Subcutaneous abdominal adipose tissue (tissue), 5 donors: ENCODE measurements at regions not wholly inside any gene's neighbourhood (a gene's known extent, or its start where the extent isn't known, plus 50 kb on each side); places are given as distances from the start of the nearest gene placed in this dataset.

ENCODE experiments used
- H3K27ac ChIP-seq: one replicate; pipeline ENCODE4 v1.7.0; 2013; ENCODE audit warnings: low read depth, mild to moderate bottlenecking, inconsistent platforms, low read length, moderate library complexity
- H3K27me3 ChIP-seq, 5 donors: one replicate each; pipeline ENCODE4 v1.7.0; 2013; ENCODE audit warnings: low read length in 5 of 5, inconsistent platforms in 1 of 5; ENCODE audit not compliant: control insufficient read depth in 5 of 5, insufficient read depth in 4 of 5
- H3K36me3 ChIP-seq, 5 donors: one replicate each; pipeline ENCODE4 v1.7.0; 2013; ENCODE audit warnings: low read length in 5 of 5; ENCODE audit not compliant: control insufficient read depth in 5 of 5, insufficient read depth in 5 of 5
- H3K4me1 ChIP-seq, 5 donors: one replicate each; pipeline ENCODE4 v1.7.0; 2013; ENCODE audit warnings: low read length in 5 of 5, mild to moderate bottlenecking in 3 of 5, moderate library complexity in 1 of 5; ENCODE audit not compliant: control insufficient read depth in 5 of 5, insufficient read depth in 5 of 5
- H3K4me3 ChIP-seq, 5 donors: one replicate each; pipeline ENCODE4 v1.7.0; 2013; ENCODE audit warnings: low read length in 5 of 5, low read depth in 1 of 5
- H3K9ac ChIP-seq, 5 donors: one replicate each; pipeline ENCODE4 v1.7.0; 2013; ENCODE audit warnings: low read length in 5 of 5, mild to moderate bottlenecking in 4 of 5, moderate library complexity in 3 of 5
- H3K9me3 ChIP-seq, 5 donors: one replicate each; pipeline ENCODE4 v1.7.0; 2013; ENCODE audit warnings: low read length in 5 of 5; ENCODE audit not compliant: control insufficient read depth in 5 of 5
- donor health status: healthy.
- donor health status: healthy.
- donor health status: healthy.
- donor health status: healthy.
- donor health status: healthy.

DNA sequence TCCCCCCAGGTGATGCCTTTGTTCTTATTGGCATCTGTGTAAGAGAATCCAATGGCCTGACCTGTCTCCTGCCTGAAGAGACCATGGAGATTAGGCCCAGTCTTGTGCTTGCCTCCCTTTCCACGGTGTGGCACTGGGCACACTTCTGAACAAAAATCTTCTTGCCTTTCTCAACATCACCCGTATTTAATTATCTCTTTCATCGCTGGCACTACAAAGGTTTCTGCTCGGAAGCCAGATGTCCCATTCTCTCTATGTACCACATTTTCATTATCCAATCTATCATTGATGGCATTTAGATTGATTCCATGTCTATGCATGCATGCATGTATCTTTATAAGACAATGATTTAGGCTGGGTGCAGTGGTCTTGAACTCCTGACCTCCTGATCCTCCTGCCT, 74.3 kb downstream of the SLC25A15 start:
- H3K4me1 ChIP-seq: no peaks in the 10 kb centered on the region
- H3K27ac ChIP-seq: no peak overlapping the region
- H3K9me3 ChIP-seq: peaks cover 0 to 2% (median 0%) of the 10 kb centered on the region in 5 donors
- H3K4me3 ChIP-seq: no peak overlapping the region
- H3K9ac ChIP-seq: no peak overlapping the region
- no peaks in the 10 kb centered on the region for H3K36me3 ChIP-seq
- no peaks in the 10 kb centered on the region for H3K27me3 ChIP-seq

GRCh38 chr13:40874138-40874779, 84.8 kb downstream of the SLC25A15 start:
- Histone ChIP-seq H3K4me1 (no peaks in the 10 kb centered on the region), H3K36me3 (peaks cover 6 to 35% (median 21%) of the 10 kb centered on the region in 5 donors), H3K9ac (no peak overlapping the region), H3K27me3 (no peaks in the 10 kb centered on the region), H3K27ac (no peak overlapping the region), H3K4me3 (peak overlapping the region in 4 of 5 donors; percentile 22 to 48 (median 42)), H3K9me3 (peaks cover 23 to 63% (median 43%) of the 10 kb centered on the region in 5 donors)

GRCh38 chr13:40875044-40875443, 85.6 kb downstream of the SLC25A15 start:
- Histone ChIP-seq H3K27ac (no peak overlapping the region), H3K4me1 (no peaks in the 10 kb centered on the region), H3K9me3 (peaks cover 23 to 63% (median 44%) of the 10 kb centered on the region in 5 donors), H3K4me3 (peak overlapping the region in 3 of 5 donors; percentile 42 to 50 (median 43)), H3K27me3 (no peaks in the 10 kb centered on the region), H3K9ac (no peak overlapping the region), H3K36me3 (peaks cover 6 to 35% (median 21%) of the 10 kb centered on the region in 5 donors)

GRCh38 chr13:40875583-40875982, 86.2 kb downstream of the SLC25A15 start:
- Histone ChIP-seq H3K36me3 (peaks cover 6 to 35% (median 21%) of the 10 kb centered on the region in 5 donors), H3K27ac (no peak overlapping the region), H3K4me3 (peak overlapping the region in 4 of 5 donors; percentile 11 to 50 (median 40)), H3K9me3 (peaks cover 23 to 63% (median 44%) of the 10 kb centered on the region in 5 donors), H3K4me1 (no peaks in the 10 kb centered on the region), H3K27me3 (no peaks in the 10 kb centered on the region), H3K9ac (no peak overlapping the region)

DNA sequence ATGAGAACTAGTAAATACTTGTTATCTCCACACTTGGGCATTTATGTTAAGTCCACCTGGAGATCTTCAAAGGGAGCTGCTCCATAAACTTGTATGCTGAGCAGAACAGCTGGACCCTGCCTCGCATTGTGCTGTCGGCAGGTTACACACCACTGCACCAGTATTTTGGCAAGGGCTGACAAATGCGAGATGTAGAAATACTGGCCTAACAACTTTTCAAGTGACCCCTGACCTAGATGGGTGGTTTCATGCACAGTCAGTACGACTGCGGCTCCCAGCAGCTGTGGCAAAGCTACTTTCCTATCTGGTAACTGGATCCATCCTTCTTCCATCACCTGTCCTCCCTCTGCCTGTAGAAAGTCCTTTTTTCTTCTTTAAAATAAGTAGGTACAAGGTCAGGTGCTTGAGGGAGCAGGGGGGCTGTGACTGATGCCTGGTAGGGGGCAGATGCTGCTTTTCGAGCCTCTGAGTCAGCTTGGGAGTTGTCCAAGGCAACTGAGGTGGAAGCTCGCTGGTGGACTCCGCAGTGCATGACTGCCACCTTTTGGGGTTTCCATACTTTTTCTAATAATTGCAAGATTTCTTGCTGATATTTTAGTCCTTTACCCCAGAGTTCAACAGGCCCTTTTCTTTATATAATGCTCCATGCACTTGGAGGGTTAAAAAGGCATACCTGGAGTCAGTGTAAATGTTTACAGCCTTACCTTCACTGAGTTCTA, 86.8 kb downstream of the SLC25A15 start:
- peaks cover 23 to 63% (median 44%) of the 10 kb centered on the region in 5 donors for H3K9me3 ChIP-seq
- no peak overlapping the region for H3K9ac ChIP-seq
- H3K36me3 ChIP-seq: peaks cover 6 to 35% (median 21%) of the 10 kb centered on the region in 5 donors
- peak overlapping the region in 3 of 5 donors; percentile 11 to 50 (median 38) for H3K4me3 ChIP-seq
- no peak overlapping the region for H3K27ac ChIP-seq
- H3K4me1 ChIP-seq: no peaks in the 10 kb centered on the region
- no peaks in the 10 kb centered on the region for H3K27me3 ChIP-seq

- Histone ChIP-seq H3K9me3 (peaks cover 23 to 47% (median 34%) of the 10 kb centered on the region in 5 donors), H3K36me3 (peaks cover 2 to 35% (median 20%) of the 10 kb centered on the region in 5 donors), H3K27ac (no peak overlapping the region), H3K27me3 (no peaks in the 10 kb centered on the region), H3K4me3 (no peak overlapping the region), H3K4me1 (no peaks in the 10 kb centered on the region), H3K9ac (no peak overlapping the region)
These were observed 88.9 kb downstream of the SLC25A15 start for GRCh38 chr13:40878321-40878720.

- H3K27ac ChIP-seq: no peak overlapping the region
- no peaks in the 10 kb centered on the region for H3K4me1 ChIP-seq
- H3K9me3 ChIP-seq: peaks cover 21 to 42% (median 30%) of the 10 kb centered on the region in 5 donors
- H3K4me3 ChIP-seq: no peak overlapping the region
- no peaks in the 10 kb centered on the region for H3K27me3 ChIP-seq
- H3K36me3 ChIP-seq: peaks cover 2 to 35% (median 20%) of the 10 kb centered on the region in 5 donors
- no peak overlapping the region for H3K9ac ChIP-seq
These were observed 89.4 kb downstream of the SLC25A15 start for GRCh38 chr13:40878823-40879222.
